MV-4-11 (cell line): ENCODE measurements at regions not wholly inside any gene's neighbourhood (a gene's known extent, or its start where the extent isn't known, plus 50 kb on each side); places are given as distances from the start of the nearest gene placed in this dataset.

Experiments
- DNase-seq: peaks from one replicate; lab custom pipeline; 2025; lab: John Stamatoyannopoulos, UW

GRCh38 chr2:192275632-192276031 is 80.9 kb upstream of the TMEFF2 start:
- no peak for DNase-seq

- DNase-seq: peak; percentile 2
These were observed 72.8 kb upstream of the TMEFF2 start for GRCh38 chr2:192267484-192267883.

- DNase-seq: no peak
These were observed 71.0 kb upstream of the TMEFF2 start for GRCh38 chr2:192265751-192266150.

- DNase-seq: no peak
These were observed 59.7 kb upstream of the TMEFF2 start for GRCh38 chr2:192254444-192254843.

- no peak for DNase-seq
These were observed 59.0 kb upstream of the TMEFF2 start for GRCh38 chr2:192253692-192254091.

GRCh38 chr2:192250961-192251360 is 56.2 kb upstream of the TMEFF2 start:
- DNase-seq: no peak

GRCh38 chr2:192247456-192247855 is 52.7 kb upstream of the TMEFF2 start:
- DNase-seq: no peak

GRCh38 chr2:192246297-192246696 is 51.6 kb upstream of the TMEFF2 start:
- DNase-seq: no peak

GRCh38 chr2:192245329-192245728 is 50.6 kb upstream of the TMEFF2 start:
- no peak for DNase-seq
